Neural cell (in vitro differentiated cells): ENCODE measurements at regions not wholly inside any gene's neighbourhood (a gene's known extent, or its start where the extent isn't known, plus 50 kb on each side); places are given as distances from the start of the nearest gene placed in this dataset.

Experiments
- H2AFZ ChIP-seq: fragments of 200-600, 300-800 bp; sonication (generic), shearing (Covaris generic); 2 replicates; pipeline ENCODE4 v1.6.0; 2014; ENCODE audit warnings: low read depth, mild to moderate bottlenecking, antibody characterized with exemption, low read length, moderate library complexity
- H3F3A ChIP-seq: fragments of 200-600 bp; shearing (Covaris generic); 2 replicates; pipeline ENCODE4 v1.6.1; 2016; ENCODE audit warnings: mild to moderate bottlenecking, moderate library complexity, mixed read lengths, antibody characterized with exemption, low read length; ENCODE audit not compliant: insufficient read depth, poor library complexity, severe bottlenecking
- H3K27ac ChIP-seq: fragments of 200-600, 300-800 bp; sonication (generic), shearing (Covaris generic); 2 replicates; pipeline ENCODE4 v1.5.1; 2014; ENCODE audit warnings: mild to moderate bottlenecking, low read length, moderate library complexity
- H3K27me3 ChIP-seq: fragments of 300-800, 200-600 bp; sonication (generic), shearing (Covaris generic); 2 replicates; pipeline ENCODE4 v1.6.0; 2014; ENCODE audit warnings: mild to moderate bottlenecking, low read depth, low read length, moderate library complexity; ENCODE audit not compliant: insufficient read depth
- H3K36me3 ChIP-seq: fragments of 300-800, 200-600 bp; sonication (generic), shearing (Covaris generic); 2 replicates; pipeline ENCODE4 v1.5.1; 2014; ENCODE audit warnings: mild to moderate bottlenecking, antibody characterized with exemption, low read length, moderate library complexity; ENCODE audit not compliant: insufficient read depth
- H3K4me2 ChIP-seq: fragments of 300-800, 200-600 bp; sonication (generic), shearing (Covaris generic); 2 replicates; pipeline ENCODE4 v1.6.0; 2014; ENCODE audit warnings: mild to moderate bottlenecking, low read length
- H3K4me3 ChIP-seq: fragments of 300-800, 200-600 bp; sonication (generic), shearing (Covaris generic); 2 replicates; pipeline ENCODE4 v1.5.1; 2014; ENCODE audit warnings: mild to moderate bottlenecking, low read length, moderate library complexity
- H3K79me2 ChIP-seq: fragments of 200-600 bp; shearing (Covaris generic); replicated peaks from 2 replicates; pipeline ENCODE4 v1.6.0; 2014; ENCODE audit warnings: mild to moderate bottlenecking, low read length, moderate library complexity; ENCODE audit not compliant: insufficient read depth
- H3K9ac ChIP-seq: fragments of 300-800, 200-600 bp; sonication (generic), shearing (Covaris generic); 2 replicates; pipeline ENCODE4 v1.6.1; 2016; ENCODE audit warnings: mild to moderate bottlenecking, low read length, mixed read lengths
- H3K9me2 ChIP-seq: fragments of 200-600 bp; shearing (Covaris generic); 2 replicates; pipeline ENCODE4 v1.6.1; 2016; ENCODE audit warnings: mild to moderate bottlenecking, low read length, mixed read lengths; ENCODE audit not compliant: insufficient read depth
- H3K9me3 ChIP-seq: fragments of 200-600, 300-800 bp; sonication (generic), shearing (Covaris generic); 2 replicates; pipeline ENCODE4 v1.6.1; 2016; ENCODE audit warnings: mild to moderate bottlenecking, mixed run types, low read length, moderate library complexity, mixed read lengths
- H4K20me1 ChIP-seq: fragments of 200-600 bp; shearing (Covaris generic); 2 replicates; pipeline ENCODE4 v1.6.1; 2016; ENCODE audit warnings: mild to moderate bottlenecking, mixed run types; ENCODE audit not compliant: insufficient read depth
- EP300 ChIP-seq: fragments of 450-650 bp; conservative IDR thresholded peaks from 2 replicates; pipeline ENCODE4 v1.6.1; 2014; ENCODE audit warnings: antibody characterized with exemption, mild to moderate bottlenecking, moderate library complexity; ENCODE audit not compliant: poor library complexity, severe bottlenecking
- EZH2 ChIP-seq: fragments of 200-600, 300-800 bp; shearing (Covaris generic), sonication (generic); IDR thresholded peaks from 2 replicates; pipeline ENCODE4 v1.6.1; 2014; ENCODE audit warnings: antibody characterized with exemption, low read length, borderline replicate concordance, mild to moderate bottlenecking; ENCODE audit not compliant: insufficient read depth, poor library complexity, severe bottlenecking
- MXI1 ChIP-seq: fragments of 450-650 bp; conservative IDR thresholded peaks from 2 replicates; pipeline ENCODE4 v1.6.1; 2014; ENCODE audit warnings: antibody characterized with exemption, mild to moderate bottlenecking; ENCODE audit not compliant: poor library complexity, severe bottlenecking
- RAD21 ChIP-seq: fragments of 450-650 bp; conservative IDR thresholded peaks from 2 replicates; pipeline ENCODE4 v1.6.1; 2014; ENCODE audit warnings: antibody characterized with exemption, mild to moderate bottlenecking, moderate library complexity
- SMC3 ChIP-seq: fragments of 450-650 bp; conservative IDR thresholded peaks from 2 replicates; pipeline ENCODE4 v1.6.1; 2014; ENCODE audit warnings: antibody characterized with exemption, mild to moderate bottlenecking, moderate library complexity; ENCODE audit not compliant: poor library complexity
- TAF1 ChIP-seq: IDR thresholded peaks from 2 replicates; pipeline ENCODE4 v1.6.1; 2012; ENCODE audit warnings: low read depth
- TF ChIP-seq, protein P1 (sequence below): fragments of 450-650 bp; IDR thresholded peaks from 2 replicates; pipeline ENCODE4 v1.5.1; 2014; ENCODE audit warnings: antibody characterized with exemption, mild to moderate bottlenecking, moderate library complexity; ENCODE audit not compliant: poor library complexity, severe bottlenecking

DNA sequence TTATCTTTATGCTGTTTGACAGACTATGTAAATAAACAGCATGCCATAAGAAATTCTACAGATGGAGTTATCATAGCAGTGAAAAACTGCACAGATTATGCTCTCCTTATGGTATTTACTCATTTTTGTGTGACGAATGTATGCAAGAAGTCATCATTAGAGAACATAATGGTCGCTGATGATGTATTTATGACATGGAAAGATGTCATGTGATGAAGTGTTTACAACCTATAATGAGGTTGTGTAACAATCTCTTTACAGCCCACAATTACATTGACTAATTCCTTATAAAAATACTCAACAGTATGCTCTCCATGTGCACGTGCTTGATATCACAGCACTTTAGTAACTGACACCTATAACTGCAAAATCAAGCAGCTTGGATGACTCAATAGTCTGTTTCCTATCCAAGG lies 192.4 kb downstream of the BMP2 start:
- Histone ChIP-seq H3F3A (no peaks in the 10 kb centered on the region), H2AFZ (no peak overlapping the region), H4K20me1 (no peaks in the 10 kb centered on the region), H3K9me2 (no peaks in the 10 kb centered on the region), H3K4me3 (no peak overlapping the region), H3K9ac (no peak overlapping the region), H3K27me3 (no peaks in the 10 kb centered on the region), H3K79me2 (no peaks in the 10 kb centered on the region), H3K4me2 (no peak overlapping the region), H3K9me3 (no peaks in the 10 kb centered on the region), H3K36me3 (no peaks in the 10 kb centered on the region), H3K27ac (no peak overlapping the region)
- TF ChIP-seq SMC3 (no peak), EZH2 (no peak), MXI1 (no peak)
- TF ChIP-seq, protein P1, sequence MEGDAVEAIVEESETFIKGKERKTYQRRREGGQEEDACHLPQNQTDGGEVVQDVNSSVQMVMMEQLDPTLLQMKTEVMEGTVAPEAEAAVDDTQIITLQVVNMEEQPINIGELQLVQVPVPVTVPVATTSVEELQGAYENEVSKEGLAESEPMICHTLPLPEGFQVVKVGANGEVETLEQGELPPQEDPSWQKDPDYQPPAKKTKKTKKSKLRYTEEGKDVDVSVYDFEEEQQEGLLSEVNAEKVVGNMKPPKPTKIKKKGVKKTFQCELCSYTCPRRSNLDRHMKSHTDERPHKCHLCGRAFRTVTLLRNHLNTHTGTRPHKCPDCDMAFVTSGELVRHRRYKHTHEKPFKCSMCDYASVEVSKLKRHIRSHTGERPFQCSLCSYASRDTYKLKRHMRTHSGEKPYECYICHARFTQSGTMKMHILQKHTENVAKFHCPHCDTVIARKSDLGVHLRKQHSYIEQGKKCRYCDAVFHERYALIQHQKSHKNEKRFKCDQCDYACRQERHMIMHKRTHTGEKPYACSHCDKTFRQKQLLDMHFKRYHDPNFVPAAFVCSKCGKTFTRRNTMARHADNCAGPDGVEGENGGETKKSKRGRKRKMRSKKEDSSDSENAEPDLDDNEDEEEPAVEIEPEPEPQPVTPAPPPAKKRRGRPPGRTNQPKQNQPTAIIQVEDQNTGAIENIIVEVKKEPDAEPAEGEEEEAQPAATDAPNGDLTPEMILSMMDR, result no peak

DNA sequence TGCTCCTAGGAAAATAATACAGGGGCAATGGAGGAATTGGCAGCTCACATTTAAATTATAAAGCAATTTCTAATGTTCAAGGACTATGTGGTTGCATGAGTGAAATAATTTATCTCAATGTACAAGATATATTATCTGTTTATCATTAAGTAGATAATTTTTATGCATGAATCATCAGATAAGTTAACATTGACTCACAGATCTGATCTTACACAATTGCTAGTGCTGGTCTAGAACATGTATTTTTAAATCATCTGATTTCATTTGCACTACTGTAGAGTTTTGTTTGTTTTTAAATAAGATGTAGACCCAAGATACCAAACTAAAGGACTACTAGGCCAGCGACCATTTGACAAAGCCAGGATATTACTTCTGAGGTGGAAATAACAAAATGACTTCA lies 199.2 kb downstream of the BMP2 start:
- Histone ChIP-seq H3K9me3 (no peaks in the 10 kb centered on the region), H4K20me1 (no peaks in the 10 kb centered on the region), H3K36me3 (no peaks in the 10 kb centered on the region), H3K9me2 (no peaks in the 10 kb centered on the region), H3K4me3 (no peak overlapping the region), H3K27me3 (no peaks in the 10 kb centered on the region), H3K27ac (no peak overlapping the region), H2AFZ (no peak overlapping the region), H3K4me2 (no peak overlapping the region), H3F3A (no peaks in the 10 kb centered on the region), H3K79me2 (no peaks in the 10 kb centered on the region), H3K9ac (no peak overlapping the region)
- no peak for TF ChIP-seq TAF1
- TF ChIP-seq, protein P1, result no peak

GRCh38 chr20:6974838-6975237 lies 207.4 kb downstream of the BMP2 start:
- Histone ChIP-seq H4K20me1 (no peaks in the 10 kb centered on the region), H3K27ac (no peak overlapping the region)

More at GRCh38 chr20:6974838-6975237, 207.4 kb downstream of the BMP2 start:
- no peaks in the 10 kb centered on the region for H3K36me3 ChIP-seq
- H3K4me2 ChIP-seq, result no peak overlapping the region
- no peak overlapping the region for H3K9ac ChIP-seq
- no peaks in the 10 kb centered on the region for H3K79me2 ChIP-seq
- no peaks in the 10 kb centered on the region for H3K9me3 ChIP-seq
- TF ChIP-seq RAD21 (no peak), EP300 (no peak), SMC3 (no peak)
- H3K4me3 ChIP-seq, result no peak overlapping the region
- no peaks in the 10 kb centered on the region for H3K9me2 ChIP-seq
- no peaks in the 10 kb centered on the region for H3K27me3 ChIP-seq
- no peak overlapping the region for H2AFZ ChIP-seq
- H3F3A ChIP-seq, result no peaks in the 10 kb centered on the region
